ENCODE measurements at regions not wholly inside any gene's neighbourhood (a gene's known extent, or its start where the extent isn't known, plus 50 kb on each side); places are given as distances from the start of the nearest gene placed in this dataset.
"Not testable (repeated sequence)": the region's sequence is repeated elsewhere in the genome, so short reads cannot be mapped to it uniquely, and the experiment has no call there.

- not testable (repeated sequence) for DNase-seq
These were observed 67.0 kb upstream of the LYZL2 start for GRCh38 chr10:30696416-30697185.

GRCh38 chr10:30695481-30696236, 66.1 kb upstream of the LYZL2 start:
- not testable (repeated sequence) for DNase-seq

- no peak for DNase-seq
These were observed 65.1 kb upstream of the LYZL2 start for GRCh38 chr10:30694518-30695228.

GRCh38 chr10:30691639-30692015, 62.1 kb upstream of the LYZL2 start:
- no peak for DNase-seq

- not testable (repeated sequence) for DNase-seq
These were observed 61.5 kb upstream of the LYZL2 start for GRCh38 chr10:30690948-30691638.

- DNase-seq, result no peak
These were observed 58.9 kb upstream of the LYZL2 start for GRCh38 chr10:30688456-30688855.

GRCh38 chr10:30687698-30688213, 58.2 kb upstream of the LYZL2 start:
- DNase-seq, result peak; percentile 30 to 62

GRCh38 chr10:30686708-30687107, 57.2 kb upstream of the LYZL2 start:
- DNase-seq, result no peak

GRCh38 chr10:30683496-30683895, 53.9 kb upstream of the LYZL2 start:
- peak in 1 of 2 donors; percentile 12 for DNase-seq

- DNase-seq, result not testable (repeated sequence)
These were observed 53.0 kb upstream of the LYZL2 start for GRCh38 chr10:30682377-30683199.

- no peak for DNase-seq
These were observed 51.4 kb upstream of the LYZL2 start for GRCh38 chr10:30680908-30681307.
